ENCODE measurements at regions not wholly inside any gene's neighbourhood (a gene's known extent, or its start where the extent isn't known, plus 50 kb on each side); places are given as distances from the start of the nearest gene placed in this dataset.

- Histone ChIP-seq H3K9me3 (ENCODE audit: control insufficient read depth in 4 of 4, insufficient read depth in 3 of 4, low read length in 3 of 4) (peaks cover 0 to under 1% (median 0%) of the 10 kb centered on the region in 4 donors), H3K4me1 (ENCODE audit: control insufficient read depth in 5 of 5, insufficient read depth in 5 of 5, low read length in 5 of 5) (peaks cover 0 to 1% (median 0%) of the 10 kb centered on the region in 5 donors), H3K36me3 (ENCODE audit: control insufficient read depth in 4 of 4, insufficient read depth in 4 of 4, low read length in 4 of 4) (no peaks in the 10 kb centered on the region), H3K4me3 (no peak overlapping the region), H3K27ac (ENCODE audit: low read depth in 1 of 2, low read length in 1 of 2) (no peak overlapping the region), H3K9ac (ENCODE audit: insufficient read depth in 1 of 2, low read length in 2 of 2) (no peak overlapping the region), H3K27me3 (ENCODE audit: control insufficient read depth in 3 of 3, insufficient read depth in 3 of 3, low read length in 2 of 3) (no peaks in the 10 kb centered on the region)
- 81 to 91% methylated on average over 1 of the region's 1 CpG for WGBS, 2 donors
- TF ChIP-seq CTCF (IDR thresholded peaks at IDR 0.05; ENCODE audit: control extremely low read depth, extremely low read depth): no peak
- no peak for ATAC-seq (ENCODE audit: insufficient read depth, low FRiP score)
- DNase-seq: peak; percentile 39 to 84 (median 66)
These were observed 70.3 kb upstream of the ELOVL5 start for GRCh38 chr6:53419026-53419425.

GRCh38 chr6:53418288-53418687 is 69.5 kb upstream of the ELOVL5 start:
- DNase-seq: no peak
- no peak for ATAC-seq (ENCODE audit: insufficient read depth, low FRiP score)
- no peak for TF ChIP-seq CTCF (IDR thresholded peaks at IDR 0.05; ENCODE audit: control extremely low read depth, extremely low read depth)
- 83 to 86% methylated on average over 2 of the region's 2 CpGs for WGBS, 2 donors
- peaks cover 0 to 1% (median 0%) of the 10 kb centered on the region in 5 donors for H3K4me1 ChIP-seq (ENCODE audit: control insufficient read depth in 5 of 5, insufficient read depth in 5 of 5, low read length in 5 of 5)
- no peaks in the 10 kb centered on the region for H3K27me3 ChIP-seq (ENCODE audit: control insufficient read depth in 3 of 3, insufficient read depth in 3 of 3, low read length in 2 of 3)
- no peak overlapping the region for H3K27ac ChIP-seq (ENCODE audit: low read depth in 1 of 2, low read length in 1 of 2)
- H3K9ac ChIP-seq (ENCODE audit: insufficient read depth in 1 of 2, low read length in 2 of 2): no peak overlapping the region
- H3K9me3 ChIP-seq (ENCODE audit: control insufficient read depth in 4 of 4, insufficient read depth in 3 of 4, low read length in 3 of 4): no peaks in the 10 kb centered on the region
- H3K36me3 ChIP-seq (ENCODE audit: control insufficient read depth in 4 of 4, insufficient read depth in 4 of 4, low read length in 4 of 4): no peaks in the 10 kb centered on the region
- no peak overlapping the region for H3K4me3 ChIP-seq

- Histone ChIP-seq H3K9ac (ENCODE audit: insufficient read depth in 1 of 2, low read length in 2 of 2) (no peak overlapping the region), H3K9me3 (ENCODE audit: control insufficient read depth in 4 of 4, insufficient read depth in 3 of 4, low read length in 3 of 4) (no peaks in the 10 kb centered on the region), H3K4me3 (no peak overlapping the region), H3K27ac (ENCODE audit: low read depth in 1 of 2, low read length in 1 of 2) (no peak overlapping the region), H3K4me1 (ENCODE audit: control insufficient read depth in 5 of 5, insufficient read depth in 5 of 5, low read length in 5 of 5) (no peaks in the 10 kb centered on the region), H3K36me3 (ENCODE audit: control insufficient read depth in 4 of 4, insufficient read depth in 4 of 4, low read length in 4 of 4) (no peaks in the 10 kb centered on the region), H3K27me3 (ENCODE audit: control insufficient read depth in 3 of 3, insufficient read depth in 3 of 3, low read length in 2 of 3) (no peaks in the 10 kb centered on the region)
- TF ChIP-seq CTCF (IDR thresholded peaks at IDR 0.05; ENCODE audit: control extremely low read depth, extremely low read depth): no peak
- ATAC-seq (ENCODE audit: insufficient read depth, low FRiP score): no peak
- no peak for DNase-seq
- 79 to 84% methylated on average over 1 of the region's 1 CpG for WGBS, 2 donors
These were observed 68.4 kb upstream of the ELOVL5 start for GRCh38 chr6:53417141-53417540.

GRCh38 chr6:53413326-53413725 is 64.6 kb upstream of the ELOVL5 start:
- H3K9ac ChIP-seq (ENCODE audit: insufficient read depth in 1 of 2, low read length in 2 of 2): no peak overlapping the region
- WGBS, 2 donors: 89 to 96% methylated on average over 4 of the region's 4 CpGs
- H3K27me3 ChIP-seq (ENCODE audit: control insufficient read depth in 3 of 3, insufficient read depth in 3 of 3, low read length in 2 of 3): no peaks in the 10 kb centered on the region
- H3K4me1 ChIP-seq (ENCODE audit: control insufficient read depth in 5 of 5, insufficient read depth in 5 of 5, low read length in 5 of 5): no peaks in the 10 kb centered on the region
- H3K4me3 ChIP-seq: no peak overlapping the region
- no peak overlapping the region for H3K27ac ChIP-seq (ENCODE audit: low read depth in 1 of 2, low read length in 1 of 2)
- DNase-seq (no peak), ATAC-seq (ENCODE audit: insufficient read depth, low FRiP score) (no peak)
- no peaks in the 10 kb centered on the region for H3K36me3 ChIP-seq (ENCODE audit: control insufficient read depth in 4 of 4, insufficient read depth in 4 of 4, low read length in 4 of 4)
- H3K9me3 ChIP-seq (ENCODE audit: control insufficient read depth in 4 of 4, insufficient read depth in 3 of 4, low read length in 3 of 4): no peaks in the 10 kb centered on the region
- no peak for TF ChIP-seq CTCF (IDR thresholded peaks at IDR 0.05; ENCODE audit: control extremely low read depth, extremely low read depth)
